T-helper 17 cell (primary cell): ENCODE measurements at regions not wholly inside any gene's neighbourhood (a gene's known extent, or its start where the extent isn't known, plus 50 kb on each side); places are given as distances from the start of the nearest gene placed in this dataset.
"Not testable (repeated sequence)": the region's sequence is repeated elsewhere in the genome, so short reads cannot be mapped to it uniquely, and the experiment has no call there.

Experiments
- ATAC-seq: fragments of 150-1000 bp; cut with Tn5 transposase; 2 replicates; pipeline ENCODE4 v1.10.0; 2021; ENCODE audit warnings: mild to moderate bottlenecking, moderate library complexity
- DNase-seq, 3 donors: peaks; one replicate each; pipeline versions ENCODE4 v3.0.0 to v3.0.0-alpha.2; 2020 to 2021
- H3K9me3 ChIP-seq: one replicate; pipeline ENCODE4 v1.7.0; 2013; ENCODE audit warnings: low read length, mild to moderate bottlenecking; ENCODE audit not compliant: control insufficient read depth, poor library complexity, severe bottlenecking
- H3K27ac Mint-ChIP-seq: one replicate; pipeline ENCODE4 v1.8.0; 2022; ENCODE audit warnings: mild to moderate bottlenecking, moderate library complexity, mixed read lengths
- H3K27me3 Mint-ChIP-seq: one replicate; pipeline ENCODE4 v1.8.0; 2022; ENCODE audit warnings: mixed read lengths
- H3K36me3 Mint-ChIP-seq: one replicate; pipeline ENCODE4 v1.8.0; 2022; ENCODE audit warnings: low read depth, mixed read lengths
- H3K4me1 Mint-ChIP-seq: one replicate; pipeline ENCODE4 v1.8.0; 2022; ENCODE audit warnings: mild to moderate bottlenecking, mixed read lengths
- H3K4me3 Mint-ChIP-seq: one replicate; pipeline ENCODE4 v1.8.0; 2022; ENCODE audit warnings: mild to moderate bottlenecking, moderate library complexity, mixed read lengths

- not testable (repeated sequence) for H3K9me3 ChIP-seq, H3K36me3 Mint-ChIP-seq, H3K4me3 Mint-ChIP-seq, H3K4me1 Mint-ChIP-seq, H3K27ac Mint-ChIP-seq, DNase-seq, ATAC-seq
- H3K27me3 Mint-ChIP-seq = peaks cover 14% of the 10 kb centered on the region
Measured at GRCh38 chr2:224119846-224120245, 80.8 kb upstream of the SERPINE2 start.

DNA sequence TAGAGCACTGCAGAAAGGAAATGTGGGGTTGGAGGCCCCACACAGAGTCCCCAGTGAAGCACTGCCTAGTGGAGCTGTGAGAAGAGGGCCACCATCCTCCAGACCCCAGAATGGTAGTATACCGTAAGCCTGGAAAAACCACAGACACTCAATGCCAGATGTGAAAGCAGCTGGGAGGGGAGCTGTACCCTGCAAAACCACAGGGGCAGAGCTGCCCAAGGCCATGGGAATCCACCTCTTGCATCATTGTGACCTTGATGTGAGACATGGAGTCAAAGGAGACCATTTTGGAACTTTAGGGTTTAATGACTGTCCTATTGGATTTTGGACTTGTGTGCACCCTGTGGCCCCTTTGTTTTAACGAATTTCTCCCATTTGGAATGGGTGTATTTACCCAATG, 75.3 kb upstream of the SERPINE2 start:
- DNase-seq (no peak), ATAC-seq (no peak)
- H3K4me1 Mint-ChIP-seq = no peaks in the 10 kb centered on the region
- H3K27ac Mint-ChIP-seq = no peak overlapping the region
- no peak overlapping the region for H3K4me3 Mint-ChIP-seq
- peaks cover 26% of the 10 kb centered on the region for H3K27me3 Mint-ChIP-seq
- H3K36me3 Mint-ChIP-seq = no peaks in the 10 kb centered on the region
- H3K9me3 ChIP-seq = no peaks in the 10 kb centered on the region

DNA sequence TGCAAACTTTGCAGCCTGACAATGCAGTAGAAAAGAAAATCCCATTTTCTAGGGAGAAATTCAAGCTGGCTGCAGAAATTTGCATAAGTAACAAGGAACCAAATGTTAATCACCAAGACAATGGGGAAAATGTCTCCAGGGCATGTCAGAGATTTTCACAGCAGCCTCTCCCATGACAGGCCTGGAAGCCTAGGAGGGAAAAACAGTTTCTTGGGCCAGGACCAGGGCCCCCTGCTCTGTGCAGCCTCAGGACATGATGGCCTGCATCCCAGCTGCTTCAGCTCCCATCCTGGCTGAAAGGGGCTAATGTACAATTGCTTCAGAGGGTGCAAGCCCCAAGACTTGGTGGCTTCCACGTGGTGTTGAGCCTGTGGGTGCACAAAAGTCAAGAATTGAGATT, 74.8 kb upstream of the SERPINE2 start:
- not testable (repeated sequence) for DNase-seq, H3K4me3 Mint-ChIP-seq, H3K27ac Mint-ChIP-seq, H3K36me3 Mint-ChIP-seq, H3K4me1 Mint-ChIP-seq, H3K9me3 ChIP-seq, ATAC-seq
- peaks cover 26% of the 10 kb centered on the region for H3K27me3 Mint-ChIP-seq

DNA sequence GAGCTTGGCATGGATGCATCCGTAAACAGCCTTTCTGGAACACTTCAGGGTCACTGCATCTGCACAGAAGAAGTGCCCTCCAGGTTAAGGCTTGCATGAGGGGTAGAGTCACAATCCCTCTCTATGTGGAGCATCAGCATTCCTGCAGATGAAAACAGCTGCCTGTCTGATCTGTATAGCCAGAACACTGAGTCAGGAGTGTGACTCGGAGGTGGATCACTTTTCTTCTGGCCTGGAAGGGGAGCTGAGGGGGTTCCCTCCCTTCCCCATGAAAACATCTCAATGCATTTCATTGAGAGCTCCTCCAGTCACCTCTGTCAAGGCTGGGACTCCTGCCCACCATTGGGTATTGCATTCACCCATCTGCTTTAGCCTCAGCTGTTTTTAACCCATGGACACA, 72.5 kb upstream of the SERPINE2 start:
- no peaks in the 10 kb centered on the region for H3K4me1 Mint-ChIP-seq
- ATAC-seq = no peak

DNA sequence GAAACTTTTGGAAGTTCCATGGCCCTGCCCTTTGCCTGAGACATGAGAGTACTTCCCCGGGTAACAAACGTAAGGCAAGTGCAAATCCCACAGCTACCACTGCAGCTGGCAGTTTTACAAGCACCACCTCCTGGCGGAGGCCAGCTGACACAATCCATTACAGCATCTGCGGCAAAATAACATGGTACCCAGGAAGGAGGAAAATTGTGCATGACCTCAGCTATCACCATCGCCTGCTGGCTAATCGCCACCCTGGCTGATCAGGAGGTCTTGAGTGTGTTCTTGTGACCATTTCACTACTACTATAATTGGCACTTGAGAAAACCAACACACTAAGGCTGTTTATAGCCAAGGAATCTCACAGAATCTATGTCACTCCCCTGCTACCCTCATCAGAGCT, 71.7 kb upstream of the SERPINE2 start:
- DNase-seq (no peak), ATAC-seq (no peak)
- H3K9me3 ChIP-seq = no peaks in the 10 kb centered on the region
- Mint-ChIP-seq H3K27me3 (peaks cover 31% of the 10 kb centered on the region), H3K36me3 (no peaks in the 10 kb centered on the region), H3K4me1 (no peaks in the 10 kb centered on the region), H3K4me3 (no peak overlapping the region), H3K27ac (no peak overlapping the region)

More for the DNA sequence above, 72.5 kb upstream of the SERPINE2 start:
- no peak overlapping the region for H3K27ac Mint-ChIP-seq
- H3K9me3 ChIP-seq = no peaks in the 10 kb centered on the region
- no peak overlapping the region for H3K4me3 Mint-ChIP-seq
- no peaks in the 10 kb centered on the region for H3K36me3 Mint-ChIP-seq
- no peak for DNase-seq
- H3K27me3 Mint-ChIP-seq = peaks cover 34% of the 10 kb centered on the region

DNA sequence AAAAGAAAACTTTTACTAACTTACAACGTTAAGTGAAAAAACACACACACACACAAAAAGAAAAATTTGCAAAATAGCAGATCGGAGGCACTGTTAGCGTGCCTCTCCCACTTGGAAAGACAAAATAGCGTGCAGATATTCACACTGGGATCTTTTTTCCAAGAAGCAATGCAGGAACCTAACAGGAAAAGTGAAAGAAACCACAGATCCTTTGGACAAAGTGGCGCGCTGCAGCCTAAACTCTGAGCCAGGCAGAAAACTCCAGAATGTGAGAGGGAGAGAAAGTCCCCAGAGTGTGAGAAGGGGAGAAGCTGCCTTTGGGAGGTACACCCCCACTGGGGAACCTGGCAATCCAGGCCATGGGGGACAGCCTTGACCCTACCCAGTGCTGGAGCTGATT, 70.7 kb upstream of the SERPINE2 start:
- Mint-ChIP-seq H3K27ac (no peak overlapping the region), H3K36me3 (no peaks in the 10 kb centered on the region), H3K27me3 (peaks cover 32% of the 10 kb centered on the region), H3K4me1 (no peaks in the 10 kb centered on the region), H3K4me3 (no peak overlapping the region)
- ATAC-seq (no peak), DNase-seq (no peak)
- H3K9me3 ChIP-seq = no peaks in the 10 kb centered on the region

DNA sequence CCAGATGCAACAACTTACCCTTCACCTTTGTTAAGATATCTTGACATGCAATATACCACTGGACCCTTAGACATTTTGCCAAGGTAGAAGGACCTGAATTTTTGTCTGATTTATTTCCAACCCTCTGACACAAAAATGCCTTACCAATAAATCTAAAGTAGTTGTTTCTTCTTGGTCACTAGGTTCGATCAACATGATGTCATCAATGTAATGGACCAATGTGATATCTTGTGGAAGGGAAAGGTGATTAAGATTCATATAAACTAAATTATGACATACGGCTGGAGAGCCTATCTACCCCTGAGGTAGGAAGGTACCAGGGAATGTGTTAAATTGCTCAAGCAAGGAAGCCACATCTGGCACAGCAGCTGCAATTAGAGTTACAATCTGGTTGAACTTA, 67.7 kb upstream of the SERPINE2 start:
- no peak overlapping the region for H3K27ac Mint-ChIP-seq
- peaks cover 42% of the 10 kb centered on the region for H3K27me3 Mint-ChIP-seq

GRCh38 chr2:224104668-224105386, 65.7 kb upstream of the SERPINE2 start:
- Mint-ChIP-seq H3K4me3 (no peak overlapping the region), H3K27me3 (peaks cover 44% of the 10 kb centered on the region), H3K36me3 (no peaks in the 10 kb centered on the region), H3K27ac (no peak overlapping the region), H3K4me1 (no peaks in the 10 kb centered on the region)
- no peaks in the 10 kb centered on the region for H3K9me3 ChIP-seq
- DNase-seq (no peak), ATAC-seq (no peak)

More for the DNA sequence above, 67.7 kb upstream of the SERPINE2 start:
- Mint-ChIP-seq H3K4me3 (no peak overlapping the region), H3K4me1 (no peaks in the 10 kb centered on the region), H3K36me3 (no peaks in the 10 kb centered on the region)
- ATAC-seq = no peak
- no peaks in the 10 kb centered on the region for H3K9me3 ChIP-seq
- no peak for DNase-seq

DNA sequence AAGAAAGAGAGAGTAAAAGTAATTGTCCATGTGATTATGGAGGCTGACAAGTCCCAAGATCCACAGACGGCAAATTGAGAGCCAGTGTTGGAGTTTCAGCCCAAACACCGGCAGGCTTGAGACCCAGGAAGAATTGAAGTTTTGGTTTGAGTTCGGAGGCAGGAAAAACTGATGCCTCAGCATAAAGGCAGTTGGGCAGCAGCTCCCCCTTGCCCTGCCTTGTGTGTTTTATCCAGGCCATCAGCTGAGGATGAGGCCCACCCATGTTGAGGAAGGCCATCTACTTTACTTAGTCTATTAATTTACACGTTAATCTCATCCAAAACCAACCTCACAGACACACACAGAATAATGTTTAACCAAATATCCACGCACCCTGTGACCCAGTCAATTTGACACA, 64.6 kb upstream of the SERPINE2 start:
- H3K27ac Mint-ChIP-seq = no peak overlapping the region
- H3K9me3 ChIP-seq = no peaks in the 10 kb centered on the region
- ATAC-seq (no peak), DNase-seq (no peak)
- no peak overlapping the region for H3K4me3 Mint-ChIP-seq
- peaks cover 40% of the 10 kb centered on the region for H3K27me3 Mint-ChIP-seq
- H3K4me1 Mint-ChIP-seq = no peaks in the 10 kb centered on the region
- H3K36me3 Mint-ChIP-seq = no peaks in the 10 kb centered on the region

- no peak overlapping the region for H3K27ac Mint-ChIP-seq
- DNase-seq = no peak
Measured at GRCh38 chr2:224102991-224103390, 63.9 kb upstream of the SERPINE2 start.

GRCh38 chr2:224101820-224102630, 62.9 kb upstream of the SERPINE2 start:
- Mint-ChIP-seq H3K27ac (no peak overlapping the region), H3K27me3 (peaks cover 33% of the 10 kb centered on the region), H3K4me3 (no peak overlapping the region), H3K36me3 (no peaks in the 10 kb centered on the region), H3K4me1 (no peaks in the 10 kb centered on the region)
- ATAC-seq (no peak), DNase-seq (no peak)
- no peaks in the 10 kb centered on the region for H3K9me3 ChIP-seq

More at GRCh38 chr2:224102991-224103390, 63.9 kb upstream of the SERPINE2 start:
- Mint-ChIP-seq H3K4me3 (no peak overlapping the region), H3K27me3 (peaks cover 33% of the 10 kb centered on the region), H3K36me3 (no peaks in the 10 kb centered on the region), H3K4me1 (no peaks in the 10 kb centered on the region)
- no peaks in the 10 kb centered on the region for H3K9me3 ChIP-seq
- no peak for ATAC-seq

GRCh38 chr2:224099861-224100643, 61.0 kb upstream of the SERPINE2 start:
- H3K9me3 ChIP-seq = no peaks in the 10 kb centered on the region
- no peak for ATAC-seq
- H3K4me3 Mint-ChIP-seq = no peak overlapping the region
- H3K27me3 Mint-ChIP-seq = peaks cover 23% of the 10 kb centered on the region
- H3K27ac Mint-ChIP-seq = no peak overlapping the region
- no peaks in the 10 kb centered on the region for H3K36me3 Mint-ChIP-seq
- no peak for DNase-seq
- no peaks in the 10 kb centered on the region for H3K4me1 Mint-ChIP-seq

- H3K9me3 ChIP-seq = no peaks in the 10 kb centered on the region
- H3K36me3 Mint-ChIP-seq = no peaks in the 10 kb centered on the region
- ATAC-seq (no peak), DNase-seq (no peak)
- H3K27ac Mint-ChIP-seq = no peak overlapping the region
- H3K4me3 Mint-ChIP-seq = no peak overlapping the region
- H3K27me3 Mint-ChIP-seq = peaks cover 17% of the 10 kb centered on the region
- H3K4me1 Mint-ChIP-seq = no peaks in the 10 kb centered on the region
Measured at GRCh38 chr2:224098481-224099230, 59.6 kb upstream of the SERPINE2 start.
